GM21529 (cell line): ENCODE measurements at regions not wholly inside any gene's neighbourhood (a gene's known extent, or its start where the extent isn't known, plus 50 kb on each side); places are given as distances from the start of the nearest gene placed in this dataset.
"Not testable (repeated sequence)": the region's sequence is repeated elsewhere in the genome, so short reads cannot be mapped to it uniquely, and the experiment has no call there.

Source experiments
- ATAC-seq: cut with Tn5 transposase; IDR thresholded peaks from one replicate; pipeline ENCODE4 v1.9.1; 2021; ENCODE audit not compliant: unreplicated experiment

GRCh38 chr1:67482733-67483482, 52.7 kb upstream of the SERBP1 start:
- no peak for ATAC-seq

GRCh38 chr1:67484492-67484891, 54.3 kb upstream of the SERBP1 start:
- no peak for ATAC-seq

GRCh38 chr1:67485046-67485811, 55.0 kb upstream of the SERBP1 start:
- ATAC-seq: no peak

GRCh38 chr1:67489643-67490042, 59.4 kb upstream of the SERBP1 start:
- no peak for ATAC-seq

- no peak for ATAC-seq
Observed at GRCh38 chr1:67491280-67491679, 61.1 kb upstream of the SERBP1 start.

GRCh38 chr1:67493148-67493547, 62.9 kb upstream of the SERBP1 start:
- ATAC-seq: no peak

- no peak for ATAC-seq
Observed at GRCh38 chr1:67495327-67495726, 65.1 kb upstream of the SERBP1 start.

GRCh38 chr1:67496329-67496728, 66.1 kb upstream of the SERBP1 start:
- no peak for ATAC-seq

- ATAC-seq: peak; percentile 99
Observed at GRCh38 chr1:67500413-67500959, 70.3 kb upstream of the SERBP1 start.

GRCh38 chr1:67503974-67504373, 73.8 kb upstream of the SERBP1 start:
- no peak for ATAC-seq

GRCh38 chr1:67513392-67514294, 83.4 kb upstream of the SERBP1 start:
- not testable (repeated sequence) for ATAC-seq

GRCh38 chr1:67514300-67514699, 84.1 kb upstream of the SERBP1 start:
- no peak for ATAC-seq

- ATAC-seq: no peak
Observed at GRCh38 chr1:67514786-67515185, 84.6 kb upstream of the SERBP1 start.

- no peak for ATAC-seq
Observed at GRCh38 chr1:67515324-67516080, 85.3 kb upstream of the SERBP1 start.

- no peak for ATAC-seq
Observed at GRCh38 chr1:67517046-67517445, 86.8 kb upstream of the SERBP1 start.

GRCh38 chr1:67522001-67522441, 91.8 kb upstream of the SERBP1 start:
- ATAC-seq: no peak

GRCh38 chr1:67522793-67523192, 92.6 kb upstream of the SERBP1 start:
- ATAC-seq: no peak

- no peak for ATAC-seq
Observed at GRCh38 chr1:67524143-67525052, 94.2 kb upstream of the SERBP1 start.

- no peak for ATAC-seq
Observed at GRCh38 chr1:67525053-67525760, 95.0 kb upstream of the SERBP1 start.
